ENCODE measurements at regions not wholly inside any gene's neighbourhood (a gene's known extent, or its start where the extent isn't known, plus 50 kb on each side); places are given as distances from the start of the nearest gene placed in this dataset.

DNA sequence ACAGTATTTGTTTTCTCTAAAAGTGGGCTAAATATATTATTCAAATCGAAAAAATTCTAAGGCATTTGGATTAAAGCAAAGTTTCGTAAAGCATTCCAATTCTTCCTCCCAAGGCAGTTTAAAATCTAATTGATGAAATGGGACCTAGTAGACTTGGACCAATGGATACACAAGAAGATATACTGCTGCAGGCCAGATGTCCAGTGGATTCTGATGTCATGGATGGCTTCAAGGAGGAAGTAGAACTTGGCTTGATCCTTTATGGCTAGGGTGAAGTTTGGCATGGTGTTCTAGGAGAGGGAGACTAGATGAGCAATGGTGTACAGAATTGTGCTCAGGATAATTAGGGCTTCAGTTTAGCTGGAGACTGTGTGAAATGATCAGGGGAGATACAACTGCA is 559.5 kb upstream of the MMS22L start:
- ATAC-seq = no peak
- RAD21 ChIA-PET (ENCODE audit: low non-redundant PET in 1 of 2, low total read pairs in 2 of 2, uncharacterized antibody in 2 of 2, unreplicated experiment in 2 of 2) = no interaction called here

More for the DNA sequence above, 559.5 kb upstream of the MMS22L start:
- no peaks in the 10 kb centered on the region for H3K9me3 ChIP-seq (ENCODE audit: control insufficient read depth in 1 of 2, insufficient read depth in 1 of 2, low read depth in 1 of 2, low read length in 2 of 2)
- H3K4me1 ChIP-seq (ENCODE audit: control insufficient read depth in 1 of 2, insufficient read depth in 2 of 2, low read length in 2 of 2) = no peaks in the 10 kb centered on the region
- H3K9me2 ChIP-seq (ENCODE audit: insufficient read depth) = no peaks in the 10 kb centered on the region
- no peak for DNase-seq (ENCODE audit: low read depth, low spot score)
- H3K4me2 ChIP-seq (ENCODE audit: low read length) = no peak overlapping the region
- TF ChIP-seq EZH2phosphoT487 (IDR thresholded peaks at IDR 0.05; ENCODE audit: borderline replicate concordance) = no peak
- TF ChIP-seq YY1 (IDR thresholded peaks at IDR 0.05; ENCODE audit: extremely low read depth, insufficient replicate concordance, low read depth, low read length) = no peak
- TF ChIP-seq FOSL1 (IDR thresholded peaks at IDR 0.05; ENCODE audit: low read depth) = no peak
- TF ChIP-seq, protein P1, sequence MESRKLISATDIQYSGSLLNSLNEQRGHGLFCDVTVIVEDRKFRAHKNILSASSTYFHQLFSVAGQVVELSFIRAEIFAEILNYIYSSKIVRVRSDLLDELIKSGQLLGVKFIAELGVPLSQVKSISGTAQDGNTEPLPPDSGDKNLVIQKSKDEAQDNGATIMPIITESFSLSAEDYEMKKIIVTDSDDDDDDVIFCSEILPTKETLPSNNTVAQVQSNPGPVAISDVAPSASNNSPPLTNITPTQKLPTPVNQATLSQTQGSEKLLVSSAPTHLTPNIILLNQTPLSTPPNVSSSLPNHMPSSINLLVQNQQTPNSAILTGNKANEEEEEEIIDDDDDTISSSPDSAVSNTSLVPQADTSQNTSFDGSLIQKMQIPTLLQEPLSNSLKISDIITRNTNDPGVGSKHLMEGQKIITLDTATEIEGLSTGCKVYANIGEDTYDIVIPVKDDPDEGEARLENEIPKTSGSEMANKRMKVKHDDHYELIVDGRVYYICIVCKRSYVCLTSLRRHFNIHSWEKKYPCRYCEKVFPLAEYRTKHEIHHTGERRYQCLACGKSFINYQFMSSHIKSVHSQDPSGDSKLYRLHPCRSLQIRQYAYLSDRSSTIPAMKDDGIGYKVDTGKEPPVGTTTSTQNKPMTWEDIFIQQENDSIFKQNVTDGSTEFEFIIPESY (IDR thresholded peaks at IDR 0.05; ENCODE audit: extremely low read depth, insufficient replicate concordance, low read length) = no peak
- TF ChIP-seq, protein P2, sequence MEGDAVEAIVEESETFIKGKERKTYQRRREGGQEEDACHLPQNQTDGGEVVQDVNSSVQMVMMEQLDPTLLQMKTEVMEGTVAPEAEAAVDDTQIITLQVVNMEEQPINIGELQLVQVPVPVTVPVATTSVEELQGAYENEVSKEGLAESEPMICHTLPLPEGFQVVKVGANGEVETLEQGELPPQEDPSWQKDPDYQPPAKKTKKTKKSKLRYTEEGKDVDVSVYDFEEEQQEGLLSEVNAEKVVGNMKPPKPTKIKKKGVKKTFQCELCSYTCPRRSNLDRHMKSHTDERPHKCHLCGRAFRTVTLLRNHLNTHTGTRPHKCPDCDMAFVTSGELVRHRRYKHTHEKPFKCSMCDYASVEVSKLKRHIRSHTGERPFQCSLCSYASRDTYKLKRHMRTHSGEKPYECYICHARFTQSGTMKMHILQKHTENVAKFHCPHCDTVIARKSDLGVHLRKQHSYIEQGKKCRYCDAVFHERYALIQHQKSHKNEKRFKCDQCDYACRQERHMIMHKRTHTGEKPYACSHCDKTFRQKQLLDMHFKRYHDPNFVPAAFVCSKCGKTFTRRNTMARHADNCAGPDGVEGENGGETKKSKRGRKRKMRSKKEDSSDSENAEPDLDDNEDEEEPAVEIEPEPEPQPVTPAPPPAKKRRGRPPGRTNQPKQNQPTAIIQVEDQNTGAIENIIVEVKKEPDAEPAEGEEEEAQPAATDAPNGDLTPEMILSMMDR (IDR thresholded peaks at IDR 0.05 in 2 of 3, conservative IDR thresholded peaks at IDR 0.05 in 1 of 3; ENCODE audit: borderline replicate concordance in 1 of 3, insufficient read depth in 1 of 3, low read depth in 2 of 3, low read length in 2 of 3) = no peak
- H3K27ac ChIP-seq (ENCODE audit: low read depth, low read length) = no peak overlapping the region
- H2AFZ ChIP-seq (ENCODE audit: low read depth, low read length, poor library complexity, severe bottlenecking) = no peak overlapping the region
- intact Hi-C loops (cut with micrococcal nuclease) = no loop called here
- CTCF ChIA-PET = no interaction called here
- no peaks in the 10 kb centered on the region for H3K79me2 ChIP-seq (ENCODE audit: insufficient read depth, low read length)
- H3K27me3 ChIP-seq (ENCODE audit: insufficient read depth, low read length) = 0 out of 2 replicates have a peak, but pooled peaks cover 5% of the 10 kb centered on the region
- H3K9ac ChIP-seq (ENCODE audit: low read length) = no peak overlapping the region
- POLR2A ChIA-PET = no interaction called here
- H3K36me3 ChIP-seq (ENCODE audit: control insufficient read depth in 1 of 2, insufficient read depth in 2 of 2, low read length in 2 of 2) = no peaks in the 10 kb centered on the region
- H3K4me3 ChIP-seq (replicated peaks in 1 of 2; ENCODE audit: low read depth in 1 of 2, low read length in 2 of 2) = no peak overlapping the region
- BruUV-seq (replicated peaks) = no TSS peak
- H4K20me1 ChIP-seq (ENCODE audit: insufficient read depth) = 0 out of 2 replicates have a peak, but pooled peaks cover 3% of the 10 kb centered on the region

Measured in HCT116 (cell line).